GM18867 (cell line): ENCODE measurements at regions not wholly inside any gene's neighbourhood (a gene's known extent, or its start where the extent isn't known, plus 50 kb on each side); places are given as distances from the start of the nearest gene placed in this dataset.

Source experiments
- ATAC-seq: cut with Tn5 transposase; IDR thresholded peaks from one replicate; pipeline ENCODE4 v1.9.1; 2021; ENCODE audit warnings: mild to moderate bottlenecking, moderate library complexity; ENCODE audit not compliant: unreplicated experiment

DNA sequence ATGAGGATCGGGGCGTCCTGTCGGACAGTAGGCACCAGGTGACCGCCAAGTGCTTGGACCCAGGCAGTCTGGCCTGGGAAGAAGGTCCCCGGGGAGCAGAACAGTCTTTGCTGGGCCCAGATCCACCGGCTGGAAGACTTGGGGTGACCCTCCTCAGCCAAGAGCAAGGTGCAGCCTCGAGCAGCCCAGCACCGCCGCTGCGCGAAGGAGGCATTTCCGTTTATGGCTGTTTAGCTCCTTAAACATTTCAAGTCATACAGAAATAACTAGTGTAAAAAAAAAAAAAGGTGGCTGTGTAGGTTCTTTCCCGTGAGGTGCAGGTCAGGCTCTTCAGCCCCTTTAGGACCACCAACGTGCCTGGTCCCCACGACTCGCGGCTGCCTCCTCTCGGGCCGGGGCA is 370.2 kb downstream of the CMPK2 start:
- no peak for ATAC-seq

DNA sequence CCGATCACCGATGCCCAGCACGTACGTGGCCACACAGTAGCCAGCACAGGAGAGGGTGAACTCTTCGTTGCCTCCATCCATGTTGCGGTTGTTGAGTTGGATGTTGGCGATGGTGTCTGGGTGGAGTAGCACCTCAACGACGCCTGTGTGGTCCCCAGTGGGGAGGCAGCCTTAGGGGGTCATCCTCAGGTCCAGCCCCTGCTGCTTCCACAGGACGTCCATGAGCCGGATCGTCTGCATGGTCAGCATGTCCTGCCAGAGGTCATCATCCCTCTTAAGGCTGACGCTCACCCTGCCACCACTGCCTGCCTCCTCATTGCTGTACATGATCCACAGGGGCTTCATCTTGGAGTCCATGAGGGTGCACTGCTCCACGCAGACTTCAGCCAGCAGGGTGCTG is 369.3 kb downstream of the CMPK2 start:
- ATAC-seq, result no peak

DNA sequence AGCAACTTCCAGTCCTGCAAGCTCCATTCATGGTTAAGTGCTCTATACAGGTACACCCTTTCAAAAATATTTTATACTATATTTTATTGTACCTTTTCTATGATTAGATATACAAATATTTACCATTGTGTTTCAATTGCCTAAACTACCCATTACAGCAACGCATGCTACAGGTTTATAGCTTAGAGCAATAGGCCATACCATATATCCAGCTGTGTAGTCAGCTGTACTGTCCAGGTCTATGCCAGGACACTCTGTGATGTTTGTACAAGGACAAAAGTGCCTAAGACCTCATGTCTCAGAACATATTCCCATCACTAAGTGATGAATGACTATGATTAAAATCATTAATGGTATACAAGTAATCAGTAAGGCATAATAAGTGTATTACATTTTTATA is 368.7 kb downstream of the CMPK2 start:
- no peak for ATAC-seq

DNA sequence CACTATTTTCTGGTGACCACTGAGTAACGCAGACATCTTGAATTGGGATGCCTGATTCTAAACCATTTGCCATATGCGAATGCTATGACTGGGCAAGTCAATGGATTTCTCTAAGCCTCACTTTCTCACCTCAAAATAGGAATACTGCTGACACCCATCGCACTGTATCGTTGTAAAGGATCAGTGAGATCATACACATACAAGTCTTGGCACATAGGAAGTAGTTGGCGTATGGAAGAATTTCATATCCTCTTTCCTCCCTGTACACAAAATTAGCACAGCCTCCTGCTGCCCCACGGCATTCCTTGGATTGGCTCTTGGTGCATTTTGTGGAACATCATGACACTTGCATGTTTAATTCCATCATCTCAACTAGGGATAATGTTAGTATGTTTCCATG is 366.9 kb downstream of the CMPK2 start:
- no peak for ATAC-seq

DNA sequence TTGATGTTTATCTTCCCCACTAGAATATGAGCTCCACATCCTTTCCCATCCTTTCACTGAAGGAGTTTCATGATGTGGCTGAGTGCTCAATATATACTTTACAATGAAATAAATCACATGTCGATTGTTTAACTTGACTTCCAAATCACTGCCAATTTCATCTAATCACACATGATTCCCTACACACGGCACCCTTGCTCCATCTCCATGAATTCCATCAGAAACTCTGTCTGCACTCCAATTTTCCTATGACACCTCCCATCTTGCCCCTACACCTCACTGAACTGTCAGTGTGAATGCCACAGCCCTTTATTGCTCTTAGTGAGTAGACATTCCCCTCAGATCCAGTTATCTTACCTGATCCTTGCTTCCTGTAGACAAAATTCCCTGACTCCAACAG is 366.0 kb downstream of the CMPK2 start:
- ATAC-seq, result no peak

DNA sequence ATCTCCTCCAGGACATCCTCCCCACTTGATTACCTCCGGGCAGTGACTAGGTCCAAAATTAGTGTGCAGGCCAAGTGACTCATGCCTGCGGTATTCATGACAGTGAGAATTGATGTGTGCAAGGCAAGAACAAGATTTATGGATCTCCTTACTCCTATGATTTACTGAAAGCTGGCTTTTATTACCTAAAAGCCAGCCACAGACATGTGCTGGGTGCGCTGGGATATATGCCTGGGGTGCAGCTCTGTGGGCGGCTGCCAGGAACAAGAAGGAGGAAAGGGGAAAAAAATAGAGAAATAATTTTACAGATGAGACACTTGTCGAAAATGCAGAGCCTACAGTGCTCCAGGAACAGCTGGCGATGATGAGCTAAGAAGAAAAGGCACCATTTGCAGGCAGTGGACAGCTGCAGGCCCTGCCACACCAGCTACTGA is 359.3 kb downstream of the CMPK2 start:
- no peak for ATAC-seq

DNA sequence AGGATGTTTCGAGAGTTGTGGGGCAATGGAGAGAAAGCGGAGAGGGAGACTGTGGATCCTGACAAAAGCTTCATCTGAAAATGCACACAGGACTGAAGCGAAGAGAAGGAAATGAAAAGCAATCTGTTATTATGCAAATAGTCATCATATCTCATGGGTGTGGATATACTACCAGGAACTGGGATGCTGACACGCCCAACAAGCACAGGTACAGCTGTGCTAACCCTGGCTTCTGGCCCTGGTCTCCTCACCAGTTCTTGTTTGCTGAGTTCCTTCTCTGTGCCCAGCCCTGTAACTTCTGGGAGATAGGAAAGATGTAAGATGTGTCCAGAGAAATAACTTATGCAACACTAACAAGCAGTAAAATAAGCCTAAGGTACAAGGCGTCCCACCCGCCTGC is 358.8 kb downstream of the CMPK2 start:
- no peak for ATAC-seq

DNA sequence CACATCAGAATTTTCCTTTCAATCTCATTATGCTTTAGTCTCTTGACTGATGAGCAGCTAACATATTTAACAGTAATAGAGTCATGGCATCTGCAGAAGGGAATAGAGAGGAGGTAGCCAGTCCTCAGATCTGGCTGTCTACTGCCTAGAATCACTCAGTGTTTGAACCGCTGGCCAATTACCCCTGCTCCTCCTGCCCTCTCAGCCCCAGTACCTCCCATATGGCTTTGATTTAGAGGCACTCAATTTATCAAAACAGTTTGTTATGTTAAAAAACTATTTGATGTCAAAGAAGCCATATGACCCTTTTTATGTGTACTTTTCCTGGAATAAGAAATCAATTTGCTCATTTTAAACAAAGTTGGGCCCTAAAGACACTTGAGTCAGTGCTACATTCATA is 355.2 kb downstream of the CMPK2 start:
- ATAC-seq, result no peak

DNA sequence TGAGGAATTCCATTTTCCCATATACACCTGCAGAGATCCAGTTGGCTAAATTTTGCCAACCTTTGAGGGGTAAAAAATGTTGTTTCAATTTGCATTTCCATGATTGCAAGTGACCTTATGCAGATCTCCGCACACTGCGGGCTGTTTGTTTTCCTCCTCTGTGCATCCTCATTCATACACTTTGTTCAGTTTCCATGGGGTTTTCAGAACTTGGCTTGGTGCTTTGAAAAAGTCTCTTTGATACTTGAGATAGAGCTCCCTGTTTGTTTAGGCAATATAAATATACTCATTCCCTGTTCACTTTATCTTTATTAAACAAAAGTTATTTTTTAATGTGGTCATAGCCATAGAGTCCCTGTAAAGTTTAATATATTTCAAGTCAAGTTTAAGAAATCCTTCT is 353.1 kb downstream of the CMPK2 start:
- ATAC-seq, result no peak

DNA sequence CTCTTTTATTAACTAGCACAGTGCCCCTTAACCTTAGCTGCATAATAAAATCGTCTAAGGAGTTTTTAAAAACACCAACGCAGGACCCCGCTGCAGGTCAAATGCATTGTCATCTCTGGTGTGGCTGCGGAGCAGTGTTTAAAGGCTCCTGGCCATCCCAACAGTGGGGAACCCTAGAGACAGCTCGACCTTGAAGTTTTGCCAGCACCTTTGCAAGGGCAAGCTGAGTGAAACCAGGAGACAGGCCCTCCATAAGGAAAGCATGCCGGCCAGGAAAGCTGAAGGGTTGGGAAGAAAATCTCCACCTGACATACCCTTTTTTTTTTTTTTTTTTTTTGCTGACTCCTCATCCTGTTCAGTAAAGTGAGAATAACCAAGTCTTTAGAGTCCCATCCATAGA is 349.0 kb downstream of the CMPK2 start:
- ATAC-seq, result no peak

DNA sequence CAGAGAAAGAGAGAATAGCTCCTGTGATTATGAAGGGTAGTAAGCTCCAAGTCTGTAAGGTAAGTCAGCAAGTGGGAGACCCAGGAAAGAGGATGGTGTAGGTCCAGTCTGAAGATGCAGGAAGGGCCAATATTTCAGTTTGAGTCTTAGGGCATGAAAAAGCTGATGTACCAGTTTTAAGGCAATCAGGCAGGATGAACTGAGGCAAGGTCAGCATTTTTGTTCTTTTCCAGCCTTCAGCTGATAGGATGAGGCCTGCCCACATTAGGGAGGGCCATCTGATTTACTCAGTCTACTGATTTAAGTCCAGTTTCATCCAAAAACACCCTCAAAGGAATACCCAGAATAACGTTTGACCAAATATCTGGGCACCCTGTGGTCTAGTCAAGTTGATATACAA is 347.3 kb downstream of the CMPK2 start:
- no peak for ATAC-seq

DNA sequence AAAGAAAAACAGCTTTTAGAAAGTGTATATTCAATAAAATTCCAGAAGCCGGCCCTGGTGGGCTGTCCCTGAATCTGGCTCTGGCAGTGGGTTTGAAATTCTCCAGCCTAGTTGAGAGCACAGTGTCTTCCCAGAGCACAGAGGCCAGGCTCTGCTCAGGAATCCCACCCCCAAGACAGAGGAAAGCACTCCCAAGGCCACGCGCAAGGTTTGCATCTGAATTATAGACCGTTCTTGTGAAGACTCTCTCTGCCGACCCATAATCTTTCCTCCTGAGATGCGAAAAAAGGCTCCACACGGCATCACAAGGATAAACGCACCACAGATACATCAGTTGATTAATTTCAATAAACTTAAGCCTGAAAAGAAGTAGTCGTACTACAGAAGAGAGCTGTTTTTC is 342.2 kb downstream of the CMPK2 start:
- ATAC-seq, result no peak

DNA sequence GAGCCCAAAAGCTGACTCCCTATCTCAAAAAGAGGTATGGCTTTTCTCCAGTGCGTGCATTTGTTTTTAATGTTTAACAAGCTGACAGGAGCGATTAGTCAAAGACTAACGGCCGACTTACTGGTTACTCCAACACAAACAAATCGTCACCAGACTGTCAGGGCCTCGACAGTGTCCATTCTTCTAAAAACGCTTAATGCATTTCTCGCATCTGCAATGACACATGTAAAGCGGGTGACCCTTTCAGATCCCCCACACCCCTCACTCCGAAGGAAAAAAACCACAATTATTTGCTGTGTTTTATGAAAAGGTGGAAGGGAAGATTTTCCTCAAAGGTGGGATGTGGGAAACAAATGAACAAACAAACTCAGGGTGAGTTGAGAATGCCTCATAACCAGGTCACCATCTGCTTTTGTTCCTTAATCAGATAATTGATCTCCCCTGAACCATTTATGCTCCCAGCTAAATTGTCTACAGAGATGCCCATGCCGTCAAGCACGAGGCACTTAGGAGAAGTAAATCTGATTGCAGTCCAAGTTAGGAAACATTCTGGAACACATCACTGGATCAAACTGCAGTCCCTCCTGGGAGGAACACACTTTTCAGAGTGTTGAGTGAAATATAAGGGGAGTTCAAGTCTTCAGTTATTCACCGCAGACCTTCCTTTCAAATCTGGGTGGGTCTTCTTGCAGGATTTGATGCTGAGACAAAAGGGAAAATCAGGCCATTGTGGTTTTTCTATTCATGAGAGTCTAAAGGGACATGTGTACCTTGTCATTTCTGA is 340.8 kb downstream of the CMPK2 start:
- no peak for ATAC-seq

DNA sequence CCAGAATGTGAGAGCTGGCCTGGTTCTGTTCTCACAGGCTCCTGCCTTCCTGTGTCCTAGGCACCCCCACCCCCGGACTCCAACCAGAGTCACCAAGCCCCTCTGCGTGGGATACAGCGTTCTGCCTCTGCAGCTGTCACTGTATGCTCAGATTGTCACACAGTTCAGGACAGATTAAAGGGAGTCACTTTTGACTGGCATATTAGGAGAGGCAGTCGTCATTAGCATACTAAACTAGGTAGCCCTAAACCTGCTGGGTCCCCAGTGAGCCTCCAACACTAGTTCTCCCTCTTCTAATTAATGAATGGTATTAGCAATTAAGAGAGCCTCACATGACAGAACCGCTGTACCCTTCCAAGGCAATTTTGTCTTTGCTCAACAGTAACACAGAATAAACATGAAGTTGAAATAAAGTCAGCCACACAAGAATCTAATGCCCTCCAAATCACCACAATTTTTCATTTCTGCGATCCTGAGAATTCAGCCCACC is 340.2 kb downstream of the CMPK2 start:
- no peak for ATAC-seq

DNA sequence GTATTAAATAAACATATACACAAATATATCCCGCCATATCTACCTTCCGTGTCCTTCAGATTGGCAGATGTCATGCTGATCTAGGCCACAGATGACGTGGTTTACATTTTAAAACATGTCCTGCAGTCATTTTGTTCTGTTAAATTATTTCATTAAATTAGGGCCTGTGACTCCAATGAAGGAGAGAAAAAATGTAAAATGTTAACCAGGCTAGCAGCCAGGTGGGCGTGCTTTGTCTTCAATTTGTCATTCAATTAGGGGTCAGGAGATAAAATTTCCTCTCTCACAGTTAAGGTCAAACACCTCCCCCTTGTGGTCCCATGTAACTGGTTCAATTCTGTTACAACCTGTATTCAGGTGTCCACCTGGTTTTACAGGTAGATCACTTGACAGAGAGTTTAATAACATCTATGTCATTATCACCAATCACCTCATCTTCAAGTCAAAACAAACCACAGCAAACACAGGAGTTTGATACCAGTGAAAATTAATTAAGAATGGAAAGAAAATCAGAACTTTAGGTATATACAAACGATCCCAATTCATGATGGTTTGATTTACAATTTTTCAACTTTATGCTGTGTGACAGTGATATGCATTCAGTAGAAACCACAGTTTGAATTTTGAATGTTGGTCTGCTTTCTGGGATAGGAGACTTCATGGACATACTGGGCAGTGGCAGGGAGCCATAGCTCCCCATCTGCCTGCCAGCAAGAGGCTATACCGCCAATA is 339.4 kb downstream of the CMPK2 start:
- no peak for ATAC-seq

DNA sequence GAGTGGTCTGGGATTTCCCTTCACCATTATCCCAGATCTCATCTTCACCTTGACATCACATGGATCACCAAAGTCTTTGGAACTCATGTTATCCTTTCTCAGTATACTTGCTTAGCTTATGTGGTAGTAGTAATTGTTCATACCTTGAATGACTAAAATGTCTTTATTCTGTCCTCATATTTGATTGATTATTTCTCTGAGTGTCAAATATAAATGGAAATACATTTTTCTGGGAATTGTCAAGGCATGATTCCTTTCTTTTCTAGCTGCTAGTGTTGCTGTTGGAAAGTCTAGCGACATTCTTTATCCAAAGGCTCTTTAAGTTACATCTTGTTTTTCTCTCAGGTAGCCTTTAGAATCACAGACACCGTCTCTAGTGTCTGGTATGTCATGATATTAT is 334.4 kb downstream of the CMPK2 start:
- ATAC-seq, result no peak

DNA sequence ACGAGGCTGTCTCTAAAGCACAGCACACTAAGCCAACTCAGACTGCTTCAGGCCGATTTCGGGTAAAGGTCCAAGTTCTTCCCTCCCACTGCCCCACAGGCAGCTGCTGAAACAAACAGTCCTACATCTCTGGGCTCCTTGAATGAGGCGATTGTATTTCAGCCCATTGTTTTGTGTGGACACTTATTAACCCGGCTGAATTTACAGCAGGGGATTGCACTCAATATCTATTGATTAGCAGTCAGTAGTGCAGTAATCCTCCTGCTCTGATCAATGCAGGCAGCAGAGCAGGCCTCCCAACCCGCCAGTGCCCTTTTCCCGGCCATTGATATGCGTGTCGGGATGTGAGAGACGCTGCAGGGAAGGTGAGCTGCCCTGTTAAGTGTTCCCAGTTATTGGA is 330.1 kb downstream of the CMPK2 start:
- no peak for ATAC-seq

DNA sequence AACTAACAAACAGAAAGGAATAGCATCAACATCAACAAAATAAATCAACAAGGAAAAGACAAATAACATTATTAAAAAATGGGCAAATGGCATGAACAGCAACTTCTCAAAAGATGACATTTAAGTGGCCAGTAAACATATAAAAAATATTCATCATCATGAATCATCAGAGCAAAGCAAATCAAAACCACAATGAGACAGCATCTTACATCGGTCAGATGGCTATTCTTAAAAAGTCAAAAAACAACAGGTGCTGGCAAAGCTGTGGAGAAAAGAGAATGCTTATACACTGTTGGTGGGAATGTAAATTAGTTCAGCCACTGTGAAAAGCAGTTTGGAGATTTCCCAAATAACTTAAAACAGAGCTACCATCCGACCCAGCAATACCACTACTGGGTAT is 327.1 kb downstream of the CMPK2 start:
- ATAC-seq, result no peak

DNA sequence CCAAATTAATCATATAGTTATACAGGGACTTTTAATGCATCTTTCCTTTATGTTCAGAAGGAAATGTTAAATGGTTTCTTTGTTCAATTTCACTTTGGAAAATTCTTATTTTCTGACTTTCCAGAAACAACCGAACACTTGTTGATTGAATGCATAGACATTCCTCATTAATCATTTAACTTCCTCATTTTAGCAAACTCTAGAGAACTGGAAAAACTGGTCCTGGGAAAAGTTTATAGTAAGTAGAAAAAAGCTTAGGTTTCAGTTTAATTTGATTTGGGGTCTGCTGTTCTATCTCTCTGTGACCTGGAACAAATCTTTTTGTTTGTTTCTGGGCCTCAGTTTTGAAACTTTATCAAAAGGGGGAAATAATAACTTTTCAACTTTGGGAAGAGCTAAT is 320.4 kb downstream of the CMPK2 start:
- ATAC-seq, result no peak

DNA sequence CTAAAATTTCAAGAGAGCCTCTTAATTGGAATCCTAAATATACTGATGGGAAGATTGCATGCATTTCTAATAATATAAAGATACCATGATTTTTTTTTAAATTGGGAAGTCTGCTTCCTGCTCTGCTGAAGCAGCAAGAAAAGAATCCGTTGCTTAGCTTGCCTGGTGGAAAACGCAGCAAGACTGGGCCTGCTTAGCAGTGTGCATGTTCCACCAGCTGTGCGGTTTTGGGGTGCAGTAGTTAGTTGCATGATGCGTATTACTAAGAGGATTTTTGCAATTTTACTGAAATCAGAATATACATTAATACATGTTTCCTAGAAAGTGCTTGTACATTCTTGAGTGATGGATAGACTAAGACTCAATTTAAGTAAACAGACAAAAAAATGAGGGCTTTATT is 319.9 kb downstream of the CMPK2 start:
- ATAC-seq, result no peak

DNA sequence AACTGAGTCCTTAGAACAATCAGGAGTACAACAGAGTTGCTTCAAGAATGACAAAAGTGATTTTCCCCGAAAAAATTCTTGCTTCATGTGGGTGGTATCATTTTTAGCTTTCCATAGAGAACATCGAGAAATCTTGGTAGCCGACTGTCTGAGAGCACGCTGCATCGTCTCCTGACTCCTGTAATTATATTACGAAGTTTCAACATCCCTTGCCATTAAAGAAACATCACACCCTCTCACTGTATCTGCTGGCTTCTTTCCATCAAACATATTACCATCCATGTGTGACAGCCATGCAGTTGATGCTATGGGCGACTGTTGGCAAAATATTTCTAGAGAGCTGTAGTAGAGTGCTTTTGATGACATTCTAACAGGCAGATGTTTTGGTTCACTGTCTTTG is 311.2 kb downstream of the CMPK2 start:
- no peak for ATAC-seq

DNA sequence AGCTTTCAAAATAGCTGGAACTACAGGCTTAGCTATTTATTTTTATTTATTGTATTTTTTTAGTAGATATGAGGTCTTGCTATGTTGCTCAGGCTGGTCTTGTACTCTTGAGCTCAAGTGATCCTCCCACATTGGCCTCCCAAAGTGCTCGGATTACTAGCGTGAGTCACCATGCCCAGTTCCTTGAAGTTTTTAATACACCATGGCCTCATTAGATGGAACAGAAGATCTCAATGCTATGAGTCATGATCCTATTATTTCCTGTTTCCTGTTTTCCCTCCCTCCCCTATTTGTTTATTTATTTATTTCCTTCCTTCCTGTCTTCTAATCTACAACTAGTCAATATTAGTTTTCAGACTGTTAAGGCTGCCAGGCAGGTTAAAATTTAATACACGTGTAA is 309.0 kb downstream of the CMPK2 start:
- no peak for ATAC-seq
